HT-29 (cell line): ENCODE measurements at regions not wholly inside any gene's neighbourhood (a gene's known extent, or its start where the extent isn't known, plus 50 kb on each side); places are given as distances from the start of the nearest gene placed in this dataset. TPM values are rescaled to one million over a fixed set of nuclear protein-coding genes. Genes with fewer than 3 reads are reported as not detected.
A peak's percentile ranks its signal among the peaks of the same experiment; 100 is the strongest.
"Not testable (repeated sequence)": the region's sequence is repeated elsewhere in the genome, so short reads cannot be mapped to it uniquely, and the experiment has no call there.

Experiments used
- DNase-seq: peaks from one replicate; pipeline ENCODE4 v3.0.0-alpha.2; 2015; ENCODE audit warnings: low spot score
- small RNA-seq: library from RNA; depleted of rRNA; stranded (forward); fragments of <200 nt; gene quantifications from one replicate; pipeline ENCODE3, GENCODE V24; 2014

DNA sequence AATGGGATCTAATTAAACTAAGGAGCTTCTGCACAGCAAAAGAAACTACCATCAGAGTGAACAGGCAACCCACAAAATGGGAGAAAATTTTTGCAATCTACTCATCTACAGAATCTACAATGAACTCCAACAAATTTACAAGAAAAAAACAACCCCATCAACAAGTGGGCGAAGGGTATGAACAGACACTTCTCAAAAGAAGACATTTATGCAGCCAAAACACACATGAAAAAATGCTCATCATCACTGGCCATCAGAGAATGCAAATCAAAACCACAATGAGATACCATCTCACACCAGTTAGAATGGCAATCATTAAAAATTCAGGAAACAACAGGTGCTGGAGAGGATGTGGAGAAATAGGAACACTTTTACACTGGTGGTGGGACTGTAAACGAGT, 55.6 kb upstream of the MAN1A1 start:
- not testable (repeated sequence) for DNase-seq

Small RNAs in the stretch of these regions (small RNA-seq; reads per million reads assigned to genes)
- not detected for gene COX6A1P3
- gene MIR3144, result not detected
- gene RNA5SP215, result 30.1 reads per million, percentile 93 among the genes with 10 or more reads in this experiment
- not detected for gene RNU6-214P
